Endothelial cell of umbilical vein (primary cell): ENCODE measurements at regions not wholly inside any gene's neighbourhood (a gene's known extent, or its start where the extent isn't known, plus 50 kb on each side); places are given as distances from the start of the nearest gene placed in this dataset.

Source experiments
- CTCF ChIP-seq, 2 donors: IDR thresholded peaks; 1 replicate in 1 of 2; 2 replicates in 1 of 2; pipeline ENCODE4 v1.5.1; 2011; ENCODE audit warnings: low read length in 2 of 2, mild to moderate bottlenecking in 2 of 2, moderate library complexity in 2 of 2, control low read depth in 1 of 2, inconsistent platforms in 1 of 2, low read depth in 1 of 2; ENCODE audit not compliant: insufficient read depth in 1 of 2; ENCODE audit errors: extremely low read depth in 1 of 2
- EZH2 ChIP-seq: IDR thresholded peaks from 2 replicates; pipeline ENCODE4 v1.6.1; 2012; ENCODE audit warnings: borderline replicate concordance, low read depth, mild to moderate bottlenecking, moderate library complexity, low read length, inconsistent platforms; ENCODE audit not compliant: severe bottlenecking
- JUN ChIP-seq: IDR thresholded peaks from 2 replicates; pipeline ENCODE4 v1.6.1; 2011; ENCODE audit warnings: borderline replicate concordance, low read depth; ENCODE audit not compliant: insufficient read length, insufficient read depth
- POLR2A ChIP-seq: IDR thresholded peaks from 2 replicates; pipeline ENCODE4 v1.6.1; 2012; ENCODE audit warnings: low read depth, mild to moderate bottlenecking, control low read depth, low read length

DNA sequence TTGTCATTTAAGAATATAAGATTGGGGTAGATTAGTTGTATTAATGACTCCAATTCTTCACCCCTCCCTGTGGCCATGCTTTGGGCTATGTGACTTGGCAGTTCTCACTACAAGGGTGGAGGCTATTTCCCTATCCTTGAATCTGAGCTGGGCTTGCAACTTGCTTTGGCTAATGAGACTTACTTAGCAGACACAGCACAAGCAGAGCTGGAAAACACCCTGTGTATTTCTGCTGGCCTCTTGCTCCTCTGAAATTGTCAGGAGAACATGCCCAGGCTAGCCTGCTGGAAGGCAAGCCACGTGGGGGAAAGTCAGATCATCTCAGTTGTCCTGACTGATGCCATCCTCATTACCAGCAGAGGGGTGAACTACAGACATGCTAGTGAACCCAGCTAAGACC, 126.5 kb upstream of the HDGFL1 start:
- TF ChIP-seq POLR2A (no peak), CTCF (IDR thresholded peaks at IDR 0.05; ENCODE audit: extremely low read depth in 1 of 2, insufficient read depth in 1 of 2, low read depth in 1 of 2, low read length in 2 of 2) (no peak), EZH2 (no peak), JUN (no peak)
